ENCODE measurements at regions not wholly inside any gene's neighbourhood (a gene's known extent, or its start where the extent isn't known, plus 50 kb on each side); places are given as distances from the start of the nearest gene placed in this dataset.

DNA sequence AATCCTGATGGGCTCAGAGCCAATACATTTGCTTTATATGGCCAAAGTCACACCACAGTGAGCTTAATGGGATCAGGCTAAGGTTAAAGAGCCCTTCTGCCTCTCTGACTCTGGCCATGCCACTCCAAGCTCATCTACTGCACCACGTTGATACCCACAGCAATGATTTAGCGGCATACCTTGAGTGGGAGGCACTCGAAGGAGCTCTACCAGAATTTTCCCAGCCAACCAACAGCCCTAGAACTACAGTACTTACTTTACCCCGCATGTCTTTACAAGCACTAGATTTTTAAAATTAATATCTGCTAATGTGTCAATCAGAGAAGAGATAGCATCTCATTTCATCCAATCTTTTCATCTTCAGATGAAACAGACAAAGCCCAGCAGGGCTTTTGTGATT lies 300.5 kb downstream of the GRIN2B start:
- DNase-seq (ENCODE audit: low spot score) = no peak

GRCh38 chr12:13676880-13677279 lies 304.5 kb downstream of the GRIN2B start:
- DNase-seq (ENCODE audit: low spot score) = no peak

DNA sequence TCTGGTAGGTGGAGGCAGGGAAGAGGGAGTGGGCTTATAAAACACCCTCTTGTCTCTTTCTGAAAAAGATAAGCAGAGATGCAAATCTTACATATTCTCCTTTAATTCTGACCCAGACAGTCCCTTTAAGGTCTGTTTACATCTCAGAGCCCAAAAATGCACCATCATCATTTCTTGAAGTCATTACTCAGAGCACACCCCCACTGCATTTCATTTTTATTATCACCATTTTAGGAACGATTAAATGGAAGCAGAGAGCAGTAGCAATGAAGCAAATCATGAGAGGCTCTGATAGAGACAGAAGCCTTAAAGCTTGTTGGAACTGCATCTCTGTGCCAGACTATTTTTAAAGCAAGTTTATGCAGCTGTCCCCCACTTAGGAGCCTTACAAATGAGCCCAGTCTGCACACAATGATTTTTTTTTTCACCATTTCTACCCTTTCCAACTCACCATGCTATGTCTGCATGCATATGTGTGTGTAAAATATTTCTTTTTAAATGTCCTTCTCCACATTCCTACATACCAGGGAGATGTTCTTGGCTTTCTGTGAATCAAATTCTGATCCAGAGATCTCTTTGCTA lies 311.0 kb downstream of the GRIN2B start:
- DNase-seq (ENCODE audit: low spot score) = no peak

DNA sequence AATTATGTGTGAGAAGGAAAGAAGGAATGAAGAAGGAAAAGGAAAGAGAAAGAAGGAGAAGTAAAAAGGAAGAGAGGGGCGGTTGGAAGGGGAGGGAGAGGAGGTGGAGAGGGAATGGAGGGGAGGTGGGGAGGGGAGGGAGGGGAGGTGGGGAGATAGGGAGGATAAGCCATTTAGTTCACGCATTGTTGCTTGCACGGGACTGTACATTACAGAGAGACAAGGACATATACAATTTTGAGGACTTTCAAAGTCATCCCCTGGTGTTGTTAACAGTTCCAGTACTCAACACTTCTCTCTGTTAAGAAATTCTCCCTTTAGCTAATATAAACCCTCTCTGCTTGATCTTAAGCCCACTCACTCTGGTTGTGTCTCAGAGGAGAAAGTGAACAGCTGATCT lies 312.5 kb downstream of the GRIN2B start:
- no peak for DNase-seq (ENCODE audit: low spot score)

DNA sequence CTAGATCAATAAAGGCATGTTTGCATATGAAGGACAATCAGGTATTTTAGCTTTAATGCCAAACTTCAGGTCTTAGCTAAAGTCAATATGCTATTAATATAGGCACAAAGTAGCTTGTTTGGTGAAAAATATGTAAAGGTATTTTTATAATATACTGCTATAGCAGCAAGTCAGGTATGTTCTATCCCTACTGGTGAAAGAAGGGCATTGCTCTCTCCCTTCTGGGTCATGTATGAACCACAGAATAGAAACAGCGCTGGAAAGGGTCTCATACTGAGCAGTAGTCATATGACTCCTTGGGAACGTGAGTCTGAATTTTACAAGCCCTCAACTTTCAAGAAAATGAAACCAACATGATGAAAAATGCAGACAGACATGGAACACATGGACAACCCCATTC lies 314.6 kb downstream of the GRIN2B start:
- no peak for DNase-seq (ENCODE audit: low spot score)

- peak; percentile 40 for DNase-seq (ENCODE audit: low spot score)
These were observed 320.2 kb downstream of the GRIN2B start for GRCh38 chr12:13661005-13661887.

GRCh38 chr12:13654456-13654855 lies 326.9 kb downstream of the GRIN2B start:
- no peak for DNase-seq (ENCODE audit: low spot score)

- DNase-seq (ENCODE audit: low spot score) = no peak
These were observed 329.3 kb downstream of the GRIN2B start for GRCh38 chr12:13652105-13652504.

- no peak for DNase-seq (ENCODE audit: low spot score)
These were observed 345.7 kb downstream of the GRIN2B start for GRCh38 chr12:13635709-13636108.

GRCh38 chr12:13631873-13632272 lies 349.5 kb downstream of the GRIN2B start:
- no peak for DNase-seq (ENCODE audit: low spot score)

DNA sequence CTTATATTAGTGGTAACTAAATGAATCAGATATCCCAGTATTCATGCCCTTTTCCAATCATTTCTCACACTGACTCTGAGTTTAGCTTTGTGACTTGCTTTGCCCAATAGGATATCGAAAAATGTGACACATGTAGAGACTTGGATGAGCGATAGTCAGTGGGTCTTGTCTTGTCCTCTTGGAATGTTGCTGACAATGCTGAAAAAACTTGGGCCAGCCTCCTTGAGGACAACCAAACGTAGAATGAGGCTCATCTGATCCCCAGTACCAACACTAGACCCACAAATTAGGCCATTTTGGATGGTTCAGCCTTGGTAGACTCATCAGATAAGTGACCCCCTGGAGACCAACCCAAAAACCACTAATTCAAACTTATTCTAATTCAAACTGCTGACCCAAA lies 351.0 kb downstream of the GRIN2B start:
- DNase-seq (ENCODE audit: low spot score) = no peak

GRCh38 chr12:13628067-13628466 lies 353.3 kb downstream of the GRIN2B start:
- no peak for DNase-seq (ENCODE audit: low spot score)

DNA sequence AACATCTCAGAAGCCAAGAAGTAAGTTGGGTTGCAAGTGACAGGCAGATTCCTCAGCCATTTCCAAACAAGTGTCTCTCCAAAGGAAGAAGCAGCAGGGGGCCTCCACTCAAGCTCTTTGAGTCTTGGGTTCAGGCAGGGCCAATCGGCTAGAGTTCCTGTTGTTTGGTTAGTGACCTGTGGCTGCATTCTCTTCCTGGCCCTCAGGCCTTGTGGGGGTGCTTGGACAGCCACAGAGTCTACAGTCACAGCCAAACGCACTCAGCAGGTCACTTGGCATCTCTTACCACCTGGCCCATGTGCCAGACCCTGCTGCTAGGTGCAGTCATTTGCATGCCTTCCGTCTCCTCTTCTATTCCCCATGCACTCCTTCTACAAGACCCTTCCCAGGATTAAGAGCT lies 353.9 kb downstream of the GRIN2B start:
- DNase-seq (ENCODE audit: low spot score) = no peak

DNA sequence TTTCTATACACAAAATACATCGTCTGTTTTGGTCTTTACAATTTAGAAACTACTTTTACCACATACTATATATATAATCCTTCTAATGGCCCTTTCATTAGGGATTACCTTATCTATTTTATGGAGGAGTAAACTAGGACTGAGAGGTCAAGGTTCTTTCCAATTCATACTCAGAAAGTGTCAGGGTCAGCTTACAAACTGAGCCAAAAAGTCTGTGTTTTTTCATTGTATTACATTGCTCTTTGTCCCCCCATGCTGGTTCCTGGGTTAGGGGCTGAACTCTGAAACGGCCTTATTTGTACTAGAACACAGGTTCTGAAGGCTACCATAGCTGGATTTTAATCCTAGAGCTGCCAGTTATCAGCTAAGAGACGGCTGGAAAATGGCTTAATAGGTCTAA lies 368.1 kb downstream of the GRIN2B start:
- no peak for DNase-seq (ENCODE audit: low spot score)

GRCh38 chr12:13609894-13610679 lies 371.3 kb downstream of the GRIN2B start:
- no peak for DNase-seq (ENCODE audit: low spot score)

DNA sequence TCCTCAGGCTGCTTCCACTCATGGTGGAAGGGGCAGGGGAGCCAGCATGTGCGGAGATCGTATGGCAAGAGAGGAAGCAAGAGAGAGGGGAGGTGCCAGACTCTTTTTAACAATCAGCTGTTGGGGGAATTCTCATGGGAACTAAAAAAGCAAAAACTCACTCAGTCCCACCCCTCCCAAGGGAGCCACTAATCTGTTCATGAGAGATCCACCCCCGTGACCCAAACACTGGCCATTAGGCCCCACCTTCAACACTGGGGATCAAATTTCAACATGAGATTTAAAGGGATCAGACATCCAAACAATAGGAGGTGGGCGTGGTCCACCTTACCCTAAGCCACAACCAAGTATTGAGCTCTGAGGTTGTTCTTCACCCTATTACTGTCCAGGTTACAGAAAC lies 375.1 kb downstream of the GRIN2B start:
- DNase-seq (ENCODE audit: low spot score) = no peak

DNA sequence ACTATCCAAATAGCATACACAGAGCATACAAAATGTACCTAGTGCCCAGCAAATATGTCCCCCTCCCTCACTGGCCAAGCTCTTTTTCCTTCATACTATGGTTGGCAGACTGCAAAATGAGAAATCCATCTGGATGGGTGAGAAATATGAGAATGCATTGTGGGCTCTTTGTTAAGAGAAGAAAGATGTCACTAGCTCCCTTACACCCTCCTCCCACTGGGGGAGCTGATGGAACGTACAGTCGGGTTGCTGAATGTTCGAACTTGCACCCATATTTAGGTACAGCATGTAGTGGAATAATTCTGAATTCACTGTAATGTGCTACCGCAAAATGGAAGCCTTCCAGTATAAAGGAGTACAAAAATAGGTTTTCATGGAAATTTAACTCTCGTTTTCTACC lies 377.4 kb downstream of the GRIN2B start:
- no peak for DNase-seq (ENCODE audit: low spot score)

- no peak for DNase-seq (ENCODE audit: low spot score)
These were observed 379.2 kb downstream of the GRIN2B start for GRCh38 chr12:13602172-13602571.

DNA sequence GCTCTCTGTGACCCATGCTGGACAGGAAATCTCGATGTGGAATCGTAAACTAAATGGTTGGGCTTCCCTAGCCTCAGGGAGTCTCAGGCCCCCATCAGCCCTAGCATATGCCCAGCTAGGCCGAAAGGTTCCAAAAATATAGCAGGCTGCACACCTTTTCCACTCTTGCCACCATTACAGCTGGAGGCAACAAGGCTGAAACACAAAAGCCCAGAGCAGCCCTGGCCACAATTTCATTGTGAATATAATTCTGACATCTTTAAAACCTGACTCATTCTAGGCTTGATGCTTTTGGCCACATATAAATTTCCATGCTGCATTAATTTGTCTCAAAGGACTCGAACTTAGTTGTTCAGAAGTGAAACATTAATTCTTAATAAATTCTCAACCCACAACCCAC lies 382.2 kb downstream of the GRIN2B start:
- no peak for DNase-seq (ENCODE audit: low spot score)

DNA sequence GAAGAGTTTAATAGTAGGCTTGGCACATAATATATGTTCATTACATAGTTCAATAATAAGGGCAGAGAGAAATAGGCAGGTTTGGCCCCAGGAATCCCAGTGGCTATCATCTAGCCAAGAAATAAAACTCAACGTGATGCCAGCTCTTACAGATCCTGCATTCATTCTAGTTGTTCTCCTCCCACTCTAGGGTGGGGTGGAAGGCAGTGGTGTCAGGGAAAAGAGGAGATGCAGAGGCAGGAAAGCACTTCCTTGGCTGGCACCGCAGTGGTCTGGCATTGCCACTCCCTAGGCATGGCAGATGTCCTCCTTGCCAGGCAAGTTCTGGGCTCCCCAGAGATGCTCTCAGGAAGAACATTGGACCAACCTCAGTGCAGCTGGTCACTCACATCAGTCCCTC lies 383.6 kb downstream of the GRIN2B start:
- DNase-seq (ENCODE audit: low spot score) = no peak

GRCh38 chr12:13597166-13597565 lies 384.2 kb downstream of the GRIN2B start:
- no peak for DNase-seq (ENCODE audit: low spot score)

DNA sequence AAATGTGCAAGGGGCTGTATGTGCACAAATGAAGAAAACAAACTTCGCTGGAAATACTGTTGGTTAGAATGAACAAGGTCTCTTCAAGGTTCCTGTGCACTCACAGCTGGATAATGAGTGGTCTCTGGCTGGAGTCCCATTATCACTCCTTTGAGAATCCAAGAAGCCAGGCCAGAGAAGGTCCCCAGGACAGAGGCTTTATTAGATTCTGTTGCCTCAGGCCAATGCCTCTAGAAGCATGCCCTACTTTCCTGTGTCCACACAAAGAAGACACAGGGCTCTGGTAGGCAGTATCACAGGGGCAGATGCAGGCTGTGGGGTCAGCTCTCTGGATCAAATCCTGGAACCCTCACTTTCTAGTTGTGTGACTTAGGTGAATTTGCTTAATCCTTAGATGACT lies 384.7 kb downstream of the GRIN2B start:
- no peak for DNase-seq (ENCODE audit: low spot score)

Measured in kidney capillary endothelial cell (primary cell).